NCI-H2171 treated with DMSO at 0.1 percent for 48 hours (cell line): ENCODE measurements at regions not wholly inside any gene's neighbourhood (a gene's known extent, or its start where the extent isn't known, plus 50 kb on each side); places are given as distances from the start of the nearest gene placed in this dataset.
"Not testable (repeated sequence)": the region's sequence is repeated elsewhere in the genome, so short reads cannot be mapped to it uniquely, and the experiment has no call there.

Experiments
- DNase-seq: peaks from one replicate; lab custom pipeline; 2025; lab: John Stamatoyannopoulos, UW

- DNase-seq = no peak
These were observed 86.3 kb upstream of the PHLPP1 start for GRCh38 chr18:62629031-62629430.

- DNase-seq = no peak
These were observed 84.2 kb upstream of the PHLPP1 start for GRCh38 chr18:62631173-62631572.

- no peak for DNase-seq
These were observed 82.4 kb upstream of the PHLPP1 start for GRCh38 chr18:62632788-62633455.

GRCh38 chr18:62634458-62634857 lies 80.9 kb upstream of the PHLPP1 start:
- no peak for DNase-seq

- no peak for DNase-seq
These were observed 80.2 kb upstream of the PHLPP1 start for GRCh38 chr18:62634979-62635630.

GRCh38 chr18:62637403-62637802 lies 77.9 kb upstream of the PHLPP1 start:
- DNase-seq = no peak

GRCh38 chr18:62637807-62638687 lies 77.3 kb upstream of the PHLPP1 start:
- no peak for DNase-seq

GRCh38 chr18:62643181-62643580 lies 72.2 kb upstream of the PHLPP1 start:
- DNase-seq = no peak

- peak; percentile 20 for DNase-seq
These were observed 70.6 kb upstream of the PHLPP1 start for GRCh38 chr18:62644773-62645172.

GRCh38 chr18:62647179-62647578 lies 68.2 kb upstream of the PHLPP1 start:
- no peak for DNase-seq

- DNase-seq = no peak
These were observed 67.2 kb upstream of the PHLPP1 start for GRCh38 chr18:62648045-62648678.

- no peak for DNase-seq
These were observed 63.9 kb upstream of the PHLPP1 start for GRCh38 chr18:62651276-62652056.

- not testable (repeated sequence) for DNase-seq
These were observed 63.2 kb upstream of the PHLPP1 start for GRCh38 chr18:62652057-62652629.

- no peak for DNase-seq
These were observed 59.7 kb upstream of the PHLPP1 start for GRCh38 chr18:62655520-62656219.

- no peak for DNase-seq
These were observed 57.3 kb upstream of the PHLPP1 start for GRCh38 chr18:62658028-62658427.

- DNase-seq = no peak
These were observed 55.6 kb upstream of the PHLPP1 start for GRCh38 chr18:62659698-62660097.

- peak; percentile 53 for DNase-seq
These were observed 54.6 kb upstream of the PHLPP1 start for GRCh38 chr18:62660691-62661090.

GRCh38 chr18:62663731-62664336 lies 51.5 kb upstream of the PHLPP1 start:
- DNase-seq = no peak

- no peak for DNase-seq
These were observed 50.9 kb upstream of the PHLPP1 start for GRCh38 chr18:62664414-62664813.

- DNase-seq = no peak
These were observed 50.2 kb upstream of the PHLPP1 start for GRCh38 chr18:62665188-62665587.
